ENCODE measurements at regions not wholly inside any gene's neighbourhood (a gene's known extent, or its start where the extent isn't known, plus 50 kb on each side); places are given as distances from the start of the nearest gene placed in this dataset.

DNA sequence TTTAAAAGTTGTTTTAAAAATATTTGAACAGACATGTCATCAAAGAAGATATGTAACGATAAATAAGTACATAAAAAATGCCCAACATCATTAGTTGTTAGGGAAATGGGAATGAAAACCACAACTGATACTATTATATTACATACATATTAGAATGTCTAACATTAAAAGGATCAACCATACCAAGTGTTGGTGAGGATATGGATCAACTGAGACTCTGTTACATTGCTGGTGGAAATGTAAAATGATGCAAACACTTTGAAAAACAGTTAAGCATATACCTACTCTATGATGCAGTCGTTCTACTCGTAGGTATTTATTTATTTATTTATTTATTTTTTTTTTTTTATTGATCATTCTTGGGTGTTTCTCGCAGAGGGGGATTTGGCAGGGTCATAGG, 149.7 kb downstream of the BRMS1L start:
- no peak for TF ChIP-seq CTCF (IDR thresholded peaks at IDR 0.05)
- TF ChIP-seq POLR2A (IDR thresholded peaks at IDR 0.05): no peak
- no peak for TF ChIP-seq POLR2AphosphoS5 (IDR thresholded peaks at IDR 0.05)

Measured in prostate gland (tissue), 2 donors.